ENCODE measurements at regions not wholly inside any gene's neighbourhood (a gene's known extent, or its start where the extent isn't known, plus 50 kb on each side); places are given as distances from the start of the nearest gene placed in this dataset.

DNA sequence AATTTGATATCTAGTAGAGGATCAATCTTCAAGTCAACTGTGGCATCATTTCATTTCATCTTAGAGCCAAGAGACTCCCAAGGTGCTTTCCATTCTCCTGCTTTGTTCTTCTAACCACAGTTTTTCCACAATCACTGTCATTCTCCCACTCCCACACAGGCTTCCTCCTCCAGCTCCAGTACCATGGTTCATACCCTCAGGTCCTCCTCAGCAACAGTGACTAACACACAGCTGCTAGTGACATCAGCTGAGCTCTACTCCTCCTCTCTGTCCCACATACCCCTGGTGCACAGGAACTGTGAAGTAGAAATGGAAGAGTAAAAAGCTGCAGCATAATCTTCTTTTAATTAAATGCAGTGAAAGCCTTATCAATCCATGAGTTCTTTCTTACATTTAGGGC is 200.2 kb upstream of the DPH6 start:
- TF ChIP-seq, protein P1, sequence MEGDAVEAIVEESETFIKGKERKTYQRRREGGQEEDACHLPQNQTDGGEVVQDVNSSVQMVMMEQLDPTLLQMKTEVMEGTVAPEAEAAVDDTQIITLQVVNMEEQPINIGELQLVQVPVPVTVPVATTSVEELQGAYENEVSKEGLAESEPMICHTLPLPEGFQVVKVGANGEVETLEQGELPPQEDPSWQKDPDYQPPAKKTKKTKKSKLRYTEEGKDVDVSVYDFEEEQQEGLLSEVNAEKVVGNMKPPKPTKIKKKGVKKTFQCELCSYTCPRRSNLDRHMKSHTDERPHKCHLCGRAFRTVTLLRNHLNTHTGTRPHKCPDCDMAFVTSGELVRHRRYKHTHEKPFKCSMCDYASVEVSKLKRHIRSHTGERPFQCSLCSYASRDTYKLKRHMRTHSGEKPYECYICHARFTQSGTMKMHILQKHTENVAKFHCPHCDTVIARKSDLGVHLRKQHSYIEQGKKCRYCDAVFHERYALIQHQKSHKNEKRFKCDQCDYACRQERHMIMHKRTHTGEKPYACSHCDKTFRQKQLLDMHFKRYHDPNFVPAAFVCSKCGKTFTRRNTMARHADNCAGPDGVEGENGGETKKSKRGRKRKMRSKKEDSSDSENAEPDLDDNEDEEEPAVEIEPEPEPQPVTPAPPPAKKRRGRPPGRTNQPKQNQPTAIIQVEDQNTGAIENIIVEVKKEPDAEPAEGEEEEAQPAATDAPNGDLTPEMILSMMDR (IDR thresholded peaks at IDR 0.05; ENCODE audit: insufficient read depth in 1 of 2, low read depth in 1 of 2, low read length in 1 of 2, severe bottlenecking in 1 of 2, unreplicated experiment in 1 of 2) = no peak
- no TSS peak for BruUV-seq (replicated peaks)
- Mint-ChIP-seq H3K4me3 (ENCODE audit: unreplicated experiment) (no peak overlapping the region), H3K9me3 (ENCODE audit: unreplicated experiment) (peaks cover 18% of the 10 kb centered on the region), H3K27ac (ENCODE audit: unreplicated experiment) (peak overlapping the region; percentile 29), H3K36me3 (ENCODE audit: insufficient read depth, unreplicated experiment) (no peaks in the 10 kb centered on the region), H3K4me1 (ENCODE audit: low read depth, unreplicated experiment) (no peaks in the 10 kb centered on the region), H3K27me3 (ENCODE audit: insufficient read depth, unreplicated experiment) (no peaks in the 10 kb centered on the region)
- no peak for DNase-seq
- intact Hi-C loops (cut with micrococcal nuclease; ENCODE audit: unreplicated experiment) = no loop called here
- Histone ChIP-seq H3K36me3 (ENCODE audit: control insufficient read depth, insufficient read depth, low read length) (no peaks in the 10 kb centered on the region), H3K4me1 (no peaks in the 10 kb centered on the region), H3K9me3 (no peaks in the 10 kb centered on the region), H3K4me3 (ENCODE audit: low read depth, low read length) (no peak overlapping the region), H3K27me3 (replicated peaks; ENCODE audit: control insufficient read depth, insufficient read depth, low read length) (no peaks in the 10 kb centered on the region)
- ChIA-PET POLR2A (no interaction called here), CTCF (no interaction called here)

DNA sequence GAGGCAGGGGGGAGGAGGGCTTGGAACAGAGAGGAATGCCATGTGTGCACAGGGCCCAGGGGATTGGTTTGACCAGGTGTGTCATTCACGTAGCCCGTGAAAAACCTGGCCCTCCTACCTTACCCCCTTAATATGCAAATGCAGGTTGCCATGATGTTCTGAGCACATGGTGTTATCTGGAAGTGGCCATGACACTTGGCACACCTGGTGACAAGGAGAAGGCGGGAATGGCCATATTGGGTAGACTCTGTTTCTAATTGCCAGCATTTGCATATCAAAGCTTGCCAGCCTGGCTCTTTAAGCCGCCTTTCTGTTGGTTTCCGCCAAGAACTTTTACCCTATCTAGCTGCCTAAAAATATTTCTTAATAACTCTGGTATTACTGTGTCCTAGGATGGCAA is 202.1 kb upstream of the DPH6 start:
- DNase-seq = no peak
- H3K27me3 Mint-ChIP-seq (ENCODE audit: insufficient read depth, unreplicated experiment) = no peaks in the 10 kb centered on the region
- Histone ChIP-seq H3K36me3 (ENCODE audit: control insufficient read depth, insufficient read depth, low read length) (no peaks in the 10 kb centered on the region), H3K4me3 (ENCODE audit: low read depth, low read length) (no peak overlapping the region), H3K4me1 (no peaks in the 10 kb centered on the region), H3K9me3 (no peaks in the 10 kb centered on the region), H3K27me3 (replicated peaks; ENCODE audit: control insufficient read depth, insufficient read depth, low read length) (no peaks in the 10 kb centered on the region)
- H3K4me1 Mint-ChIP-seq (ENCODE audit: low read depth, unreplicated experiment) = no peaks in the 10 kb centered on the region
- peaks cover 13% of the 10 kb centered on the region for H3K9me3 Mint-ChIP-seq (ENCODE audit: unreplicated experiment)
- intact Hi-C loops (cut with micrococcal nuclease; ENCODE audit: unreplicated experiment) = no loop called here
- H3K27ac Mint-ChIP-seq (ENCODE audit: unreplicated experiment) = no peak overlapping the region
- TF ChIP-seq, protein P1 (IDR thresholded peaks at IDR 0.05; ENCODE audit: insufficient read depth in 1 of 2, low read depth in 1 of 2, low read length in 1 of 2, severe bottlenecking in 1 of 2, unreplicated experiment in 1 of 2) = no peak
- CTCF ChIA-PET = no interaction called here
- POLR2A ChIA-PET = no interaction called here
- H3K4me3 Mint-ChIP-seq (ENCODE audit: unreplicated experiment) = no peak overlapping the region
- H3K36me3 Mint-ChIP-seq (ENCODE audit: insufficient read depth, unreplicated experiment) = no peaks in the 10 kb centered on the region
- BruUV-seq (replicated peaks) = no TSS peak

DNA sequence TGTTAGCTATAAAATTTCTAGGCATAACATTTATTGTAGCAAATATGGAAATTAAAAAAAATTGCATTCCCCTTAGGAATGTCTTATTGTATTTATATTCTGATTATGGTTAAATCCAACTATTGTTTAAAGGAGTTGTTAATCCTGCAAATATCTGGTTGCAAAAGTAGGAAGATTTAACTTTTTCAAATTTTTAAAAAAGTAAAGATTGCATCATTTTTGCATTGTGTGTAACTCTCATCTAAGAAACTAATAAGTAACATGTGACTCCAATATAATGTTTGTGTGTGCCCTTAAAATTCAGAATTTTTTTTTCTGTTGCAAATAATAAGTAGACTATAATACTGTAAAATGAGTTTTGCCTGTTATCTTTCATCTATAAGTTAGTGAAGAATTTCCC is 204.1 kb upstream of the DPH6 start:
- ChIA-PET POLR2A (no interaction called here), CTCF (no interaction called here)
- no peaks in the 10 kb centered on the region for H3K36me3 ChIP-seq (ENCODE audit: control insufficient read depth, insufficient read depth, low read length)
- intact Hi-C loops (cut with micrococcal nuclease; ENCODE audit: unreplicated experiment) = loop anchor here (5.0 to 10.0 kb wide), 3 partner anchors 162 to 755 kb away; partner anchors contain the start of gene DPH6
- Mint-ChIP-seq H3K27me3 (ENCODE audit: insufficient read depth, unreplicated experiment) (no peaks in the 10 kb centered on the region), H3K9me3 (ENCODE audit: unreplicated experiment) (peaks cover 9% of the 10 kb centered on the region), H3K4me3 (ENCODE audit: unreplicated experiment) (no peak overlapping the region), H3K36me3 (ENCODE audit: insufficient read depth, unreplicated experiment) (no peaks in the 10 kb centered on the region), H3K4me1 (ENCODE audit: low read depth, unreplicated experiment) (no peaks in the 10 kb centered on the region), H3K27ac (ENCODE audit: unreplicated experiment) (no peak overlapping the region)
- H3K4me1 ChIP-seq = no peaks in the 10 kb centered on the region
- H3K9me3 ChIP-seq = no peaks in the 10 kb centered on the region
- TF ChIP-seq, protein P1 (IDR thresholded peaks at IDR 0.05; ENCODE audit: insufficient read depth in 1 of 2, low read depth in 1 of 2, low read length in 1 of 2, severe bottlenecking in 1 of 2, unreplicated experiment in 1 of 2) = no peak
- BruUV-seq (replicated peaks) = no TSS peak
- H3K27me3 ChIP-seq (replicated peaks; ENCODE audit: control insufficient read depth, insufficient read depth, low read length) = no peaks in the 10 kb centered on the region
- DNase-seq = no peak
- H3K4me3 ChIP-seq (ENCODE audit: low read depth, low read length) = no peak overlapping the region

All from Caco-2 (cell line).